GM18909 (cell line): ENCODE measurements at regions not wholly inside any gene's neighbourhood (a gene's known extent, or its start where the extent isn't known, plus 50 kb on each side); places are given as distances from the start of the nearest gene placed in this dataset.
"Not testable (repeated sequence)": the region's sequence is repeated elsewhere in the genome, so short reads cannot be mapped to it uniquely, and the experiment has no call there.

Source experiments
- ATAC-seq: cut with Tn5 transposase; IDR thresholded peaks from one replicate; pipeline ENCODE4 v1.9.1; 2021; ENCODE audit warnings: mild to moderate bottlenecking; ENCODE audit not compliant: unreplicated experiment, poor library complexity

DNA sequence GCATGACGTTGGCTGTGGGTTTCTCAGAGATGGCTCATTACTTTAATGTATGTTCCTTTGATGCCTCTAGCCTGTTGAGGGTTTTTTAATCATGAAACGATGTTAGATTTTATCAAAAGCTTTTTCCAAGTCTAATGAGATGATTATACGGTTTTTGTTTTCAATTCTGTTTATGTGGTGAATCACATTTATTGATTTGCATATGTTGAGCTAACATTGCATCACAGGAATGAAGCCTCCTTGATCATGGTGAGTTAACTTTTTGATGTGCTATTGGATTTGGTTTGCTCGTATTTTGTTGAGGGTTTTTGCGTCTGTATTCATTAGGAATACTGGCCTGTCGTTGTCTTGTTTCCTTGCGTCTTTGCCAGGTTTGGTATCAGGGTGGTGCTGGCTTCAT is 52.3 kb upstream of the PTPN12 start:
- ATAC-seq, result no peak

GRCh38 chr7:77482015-77482414 is 55.1 kb upstream of the PTPN12 start:
- ATAC-seq, result no peak

GRCh38 chr7:77481615-77482014 is 55.5 kb upstream of the PTPN12 start:
- ATAC-seq, result no peak

DNA sequence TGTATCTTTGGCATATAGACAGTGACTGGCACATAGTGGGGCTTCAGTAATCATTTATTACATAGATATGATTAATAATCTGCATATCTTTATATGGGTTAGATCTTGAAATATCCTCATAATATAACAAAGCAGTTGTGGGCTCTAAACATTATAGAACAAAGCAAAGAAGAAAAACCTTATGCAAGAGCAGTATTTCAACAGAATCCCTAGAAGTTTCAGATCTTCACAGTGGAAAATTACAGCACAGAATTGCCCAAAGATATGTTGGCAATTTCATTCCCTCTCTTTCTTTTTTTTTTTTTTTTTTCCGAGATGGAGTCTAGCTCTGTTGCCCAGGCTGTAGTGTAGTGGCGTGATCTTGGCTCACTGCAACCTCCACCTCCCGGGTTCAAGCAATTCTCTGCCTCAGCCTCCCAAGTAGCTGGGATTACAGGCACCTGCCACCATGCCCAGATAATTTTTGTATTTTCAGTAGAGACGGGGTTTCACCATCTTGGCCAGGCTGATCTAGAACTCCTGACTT is 56.9 kb upstream of the PTPN12 start:
- not testable (repeated sequence) for ATAC-seq

- no peak for ATAC-seq
Observed at GRCh38 chr7:77479536-77480088, 57.5 kb upstream of the PTPN12 start.

DNA sequence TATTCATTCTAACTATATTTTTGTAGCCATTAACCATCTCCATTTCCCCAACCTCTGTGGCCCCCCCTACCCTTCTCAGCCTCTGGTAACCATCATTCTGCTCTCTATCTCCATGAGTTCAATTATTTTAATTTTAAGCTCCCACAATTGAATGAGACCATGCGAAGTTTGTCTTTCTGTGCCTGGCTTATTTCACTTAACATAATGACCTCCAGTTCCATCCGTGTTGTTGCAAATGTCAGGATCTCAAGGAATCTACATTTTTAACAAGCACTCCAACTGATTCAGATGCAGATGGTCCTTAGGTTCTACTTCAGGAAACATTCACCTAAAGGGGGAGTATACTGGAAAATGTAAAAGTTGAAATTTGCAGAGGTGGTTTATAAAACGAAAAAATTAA is 60.2 kb upstream of the PTPN12 start:
- ATAC-seq, result no peak

GRCh38 chr7:77475181-77475580 is 59.0 kb upstream of the GSAP start:
- no peak for ATAC-seq

DNA sequence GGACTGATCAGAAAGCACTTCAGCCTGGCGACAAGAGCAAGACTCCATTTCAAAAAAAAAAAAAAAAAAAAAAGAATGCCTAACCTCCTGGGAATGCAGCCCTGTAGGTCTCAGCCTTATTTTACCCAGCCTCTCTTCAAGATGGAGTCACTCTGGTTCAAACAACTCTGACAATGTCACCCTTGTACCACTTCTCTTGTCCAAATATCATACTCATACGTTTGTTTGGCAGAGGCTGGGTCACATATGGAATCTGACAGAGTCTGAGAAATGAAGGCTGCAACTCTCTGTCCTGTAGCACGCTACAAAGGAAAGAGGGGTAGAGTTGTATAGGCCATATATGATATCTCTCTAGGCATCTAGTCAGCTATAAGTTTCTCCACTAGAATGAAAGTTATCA is 58.6 kb upstream of the GSAP start:
- ATAC-seq, result no peak

DNA sequence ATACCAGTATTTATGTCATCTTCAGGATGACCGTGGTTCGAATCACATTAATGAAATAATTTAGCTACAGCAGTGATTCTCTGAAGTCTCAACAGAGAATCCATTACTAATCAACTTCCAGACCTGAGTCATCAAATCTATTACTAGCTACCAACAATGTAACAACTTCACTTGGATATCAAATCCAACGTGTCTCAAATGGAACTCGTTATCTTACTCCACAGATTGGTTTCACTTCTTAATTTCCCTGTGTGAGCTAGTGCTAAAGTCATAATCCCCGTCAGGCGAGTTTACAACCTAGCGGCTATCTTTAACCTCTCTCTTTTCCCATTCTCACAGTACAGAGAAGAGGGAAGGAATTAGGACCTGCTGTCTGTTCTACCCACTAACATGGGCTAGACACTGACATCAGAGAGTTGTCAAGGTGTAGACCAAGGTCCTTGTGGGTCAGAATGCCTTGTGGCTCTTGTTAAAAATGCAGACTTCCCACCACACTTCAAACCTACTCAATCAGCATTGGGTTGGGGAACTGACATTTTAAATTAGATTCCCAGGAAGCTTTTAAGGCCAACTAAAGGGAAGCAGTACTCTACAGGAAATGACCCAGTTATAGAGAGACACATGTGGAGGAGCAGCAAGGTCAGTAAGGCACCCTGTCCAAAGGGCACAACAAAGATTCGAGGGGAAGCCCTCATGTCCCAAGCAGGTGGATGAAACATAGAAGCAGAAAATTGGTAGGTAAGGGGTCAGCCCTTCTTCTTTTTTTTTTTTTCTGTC is 57.3 kb upstream of the GSAP start:
- no peak for ATAC-seq

DNA sequence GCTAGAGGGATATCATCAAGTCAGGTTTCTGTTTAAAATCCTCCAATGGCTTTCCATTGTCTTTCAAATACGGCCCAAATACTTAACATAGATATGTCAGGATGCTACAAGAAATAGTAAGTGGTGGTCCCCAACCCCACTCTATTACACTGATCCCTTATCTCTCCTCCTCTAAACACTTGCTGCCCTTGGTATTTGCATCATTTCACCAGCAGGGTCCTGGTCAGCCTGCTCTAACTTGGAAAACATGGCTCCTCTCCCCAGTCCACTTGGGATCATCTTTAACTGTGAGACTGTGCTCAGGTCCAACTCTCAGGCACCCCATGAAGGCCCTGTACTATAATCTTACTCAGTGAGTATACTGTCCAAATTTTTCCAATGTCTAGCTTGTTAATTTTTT is 53.8 kb upstream of the GSAP start:
- no peak for ATAC-seq

GRCh38 chr7:77467408-77467807 is 51.3 kb upstream of the GSAP start:
- no peak for ATAC-seq

DNA sequence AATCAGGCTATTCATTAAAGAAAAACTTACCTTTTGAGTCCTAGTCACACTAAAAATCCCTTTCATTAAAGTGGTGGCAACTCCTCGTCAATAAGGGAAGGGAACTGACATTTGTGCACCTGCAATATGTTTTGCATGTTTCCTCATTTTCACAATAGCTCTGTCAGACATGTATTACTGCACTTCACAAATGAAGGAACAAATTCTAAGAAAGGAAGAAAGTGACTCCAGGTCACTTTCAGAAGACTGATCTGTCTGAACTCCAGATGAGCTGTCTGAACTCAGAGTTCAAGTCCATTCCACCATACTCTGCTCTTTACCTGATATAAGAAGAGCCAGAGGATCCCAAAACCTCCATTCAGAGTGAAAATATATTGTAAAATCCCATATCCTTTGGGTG is 50.3 kb upstream of the GSAP start:
- ATAC-seq, result peak; percentile 45
